Skeletal muscle cell (primary cell): ENCODE measurements at regions not wholly inside any gene's neighbourhood (a gene's known extent, or its start where the extent isn't known, plus 50 kb on each side); places are given as distances from the start of the nearest gene placed in this dataset.
"Not testable (repeated sequence)": the region's sequence is repeated elsewhere in the genome, so short reads cannot be mapped to it uniquely, and the experiment has no call there.

Experiments
- DNase-seq: peaks from one replicate; pipeline ENCODE4 v3.0.0-alpha.2; 2010; ENCODE audit warnings: low read depth
- H3K4me3 ChIP-seq: 2 replicates; pipeline ENCODE4 v1.5.1; 2011; ENCODE audit warnings: low read depth, mild to moderate bottlenecking, control low read depth, low read length, moderate library complexity

GRCh38 chr4:54872261-54872660, 214.5 kb downstream of the KIT start:
- no peak overlapping the region for H3K4me3 ChIP-seq
- no peak for DNase-seq

DNA sequence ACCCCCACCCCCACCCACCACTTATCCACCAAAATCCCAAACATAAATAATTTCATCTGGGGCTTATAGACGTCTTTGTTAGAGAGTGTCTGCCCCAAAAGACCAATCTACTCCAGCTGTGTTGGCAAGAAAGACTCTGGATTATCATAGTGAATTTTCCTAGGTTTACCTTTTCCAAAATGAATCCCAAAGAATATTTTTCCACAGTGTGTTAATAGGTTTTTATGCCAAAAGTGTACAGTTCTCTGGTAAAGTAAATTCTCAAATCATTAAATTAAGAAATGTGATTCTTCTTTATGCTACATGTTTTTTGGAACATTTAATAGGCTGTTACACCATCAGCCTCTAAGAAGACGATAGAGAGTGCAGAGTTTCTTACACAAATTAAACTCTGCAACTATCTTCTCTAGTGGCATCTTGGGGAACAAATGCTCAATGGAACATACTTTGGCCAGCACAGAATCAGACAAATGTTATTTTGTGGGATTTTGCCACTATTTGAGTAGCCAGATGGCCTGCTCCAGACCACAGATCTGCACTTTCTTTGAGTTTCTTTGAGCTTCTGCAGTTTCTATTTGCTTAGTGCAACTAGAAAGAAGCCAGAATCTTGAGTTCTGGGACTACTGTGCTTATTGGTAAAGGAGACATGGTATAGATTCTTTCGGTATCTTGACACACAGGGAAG, 206.0 kb downstream of the KIT start:
- no peak overlapping the region for H3K4me3 ChIP-seq
- DNase-seq, result no peak

DNA sequence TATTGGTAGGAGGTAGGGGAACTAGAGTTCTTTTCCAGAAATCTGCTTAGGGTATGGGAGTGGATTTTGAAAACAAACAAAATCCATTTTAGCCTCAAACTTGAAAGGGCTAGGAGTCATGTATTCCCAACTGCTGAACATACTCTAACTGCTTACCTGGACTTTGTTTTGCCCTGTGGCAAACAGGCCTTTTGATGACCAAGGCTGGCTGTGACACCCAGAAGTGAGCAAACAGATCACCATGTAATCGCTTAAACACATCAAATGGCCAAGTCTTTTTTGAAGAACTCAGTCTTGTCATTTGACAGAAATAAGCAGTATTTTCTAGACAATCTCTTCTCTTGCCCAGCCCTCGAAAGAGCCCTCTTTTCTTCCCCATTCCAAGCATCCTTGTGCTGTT, 203.4 kb downstream of the KIT start:
- DNase-seq, result no peak
- no peak overlapping the region for H3K4me3 ChIP-seq

DNA sequence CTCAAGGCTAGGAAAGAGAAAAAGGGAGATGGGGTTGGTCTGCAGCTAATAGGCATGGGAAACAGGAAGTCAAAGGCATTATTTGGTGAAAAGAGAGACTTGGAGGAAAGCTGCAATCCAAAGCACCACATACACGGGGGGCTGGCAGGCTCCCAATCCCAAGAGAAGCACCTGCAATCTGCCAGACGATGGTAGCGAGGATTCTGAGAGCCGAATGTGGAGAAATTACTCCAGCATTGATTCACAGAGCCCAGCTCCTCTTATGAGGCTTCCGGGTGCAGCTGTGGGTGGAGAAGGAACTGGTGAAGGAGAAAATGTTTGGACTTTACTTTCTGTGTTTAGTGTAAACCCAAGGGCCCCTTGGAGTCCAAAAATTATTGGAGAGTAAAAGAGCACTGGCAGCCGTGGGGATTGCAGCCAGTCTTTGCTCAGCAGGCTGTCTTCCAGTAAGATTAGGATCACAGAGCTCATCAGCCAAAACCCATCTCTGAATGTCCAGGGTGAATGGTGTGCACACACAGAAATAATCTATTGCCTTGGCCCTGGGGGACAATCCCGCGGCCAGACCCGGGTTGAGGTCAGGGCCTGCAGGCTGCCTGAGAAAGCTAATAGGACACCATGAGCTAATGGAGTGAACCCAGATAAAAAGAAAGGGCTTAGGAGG, 197.6 kb downstream of the KIT start:
- no peak for DNase-seq
- no peak overlapping the region for H3K4me3 ChIP-seq

DNA sequence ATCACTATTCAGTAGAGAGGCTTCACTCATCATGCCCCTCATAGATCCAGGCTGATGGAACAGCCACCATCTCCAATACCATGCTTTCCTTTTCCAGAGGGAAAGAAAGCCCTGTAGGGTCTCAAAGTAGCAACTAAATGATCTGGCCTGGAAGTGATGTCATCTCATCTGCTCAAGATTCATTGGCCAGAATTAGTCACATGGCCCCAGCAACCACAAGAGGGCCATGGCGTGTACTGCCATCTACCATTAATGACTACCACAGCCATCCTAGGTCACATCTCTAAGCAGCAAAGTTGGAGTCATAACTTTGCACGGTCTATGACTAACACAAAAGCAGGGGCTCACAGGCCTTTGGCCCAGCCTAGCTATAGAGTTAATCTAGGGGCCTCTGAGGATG, 194.8 kb downstream of the KIT start:
- no peak for DNase-seq
- H3K4me3 ChIP-seq, result no peak overlapping the region

DNA sequence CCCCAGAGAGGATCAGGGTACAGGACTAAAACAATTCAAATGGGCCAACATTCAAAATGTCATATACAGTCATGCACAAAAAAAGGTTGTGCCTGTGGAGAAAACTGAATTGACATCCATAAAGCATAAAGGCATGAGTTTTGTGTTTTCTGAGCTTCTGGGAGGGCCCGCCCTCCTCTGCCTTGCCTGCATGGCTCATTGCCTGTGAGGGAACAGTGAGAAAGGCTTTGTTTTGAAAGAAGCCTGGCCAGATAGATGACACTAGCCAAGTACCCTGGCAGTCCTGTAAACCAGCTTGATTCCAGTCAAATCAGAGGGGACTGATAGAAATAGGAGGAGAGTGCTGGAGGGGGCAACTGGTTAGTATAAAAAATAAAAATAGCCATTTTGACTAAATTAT, 194.3 kb downstream of the KIT start:
- no peak for DNase-seq
- H3K4me3 ChIP-seq, result no peak overlapping the region

- no peak for DNase-seq
These were observed 187.2 kb downstream of the KIT start for GRCh38 chr4:54844911-54845310.

DNA sequence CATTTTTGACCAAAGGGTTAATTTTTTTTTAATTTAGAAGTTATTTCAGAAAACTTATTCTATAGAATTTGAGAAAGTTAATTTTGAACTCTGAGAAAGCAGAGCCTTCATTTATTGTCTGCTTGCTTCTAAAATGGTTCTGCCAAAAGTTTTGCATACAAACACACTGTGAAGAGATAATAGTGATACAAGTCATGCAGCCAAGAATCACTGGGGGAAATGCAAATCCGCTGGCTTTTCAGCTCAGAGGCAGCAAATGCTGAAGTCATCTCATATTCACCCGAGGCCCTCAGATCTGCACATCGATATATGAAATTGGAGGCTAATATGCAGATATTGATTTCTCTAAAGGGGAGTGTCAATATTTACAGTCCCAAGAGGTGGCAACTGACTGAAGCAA, 186.2 kb downstream of the KIT start:
- H3K4me3 ChIP-seq, result no peak overlapping the region
- DNase-seq, result no peak

More at GRCh38 chr4:54844911-54845310, 187.2 kb downstream of the KIT start:
- no peak overlapping the region for H3K4me3 ChIP-seq

GRCh38 chr4:54843106-54843505, 185.3 kb downstream of the KIT start:
- no peak for DNase-seq
- H3K4me3 ChIP-seq, result no peak overlapping the region

- no peak overlapping the region for H3K4me3 ChIP-seq
These were observed 184.9 kb downstream of the KIT start for GRCh38 chr4:54842656-54843055.

GRCh38 chr4:54842226-54842625, 184.5 kb downstream of the KIT start:
- no peak for DNase-seq
- no peak overlapping the region for H3K4me3 ChIP-seq

More at GRCh38 chr4:54842656-54843055, 184.9 kb downstream of the KIT start:
- no peak for DNase-seq

DNA sequence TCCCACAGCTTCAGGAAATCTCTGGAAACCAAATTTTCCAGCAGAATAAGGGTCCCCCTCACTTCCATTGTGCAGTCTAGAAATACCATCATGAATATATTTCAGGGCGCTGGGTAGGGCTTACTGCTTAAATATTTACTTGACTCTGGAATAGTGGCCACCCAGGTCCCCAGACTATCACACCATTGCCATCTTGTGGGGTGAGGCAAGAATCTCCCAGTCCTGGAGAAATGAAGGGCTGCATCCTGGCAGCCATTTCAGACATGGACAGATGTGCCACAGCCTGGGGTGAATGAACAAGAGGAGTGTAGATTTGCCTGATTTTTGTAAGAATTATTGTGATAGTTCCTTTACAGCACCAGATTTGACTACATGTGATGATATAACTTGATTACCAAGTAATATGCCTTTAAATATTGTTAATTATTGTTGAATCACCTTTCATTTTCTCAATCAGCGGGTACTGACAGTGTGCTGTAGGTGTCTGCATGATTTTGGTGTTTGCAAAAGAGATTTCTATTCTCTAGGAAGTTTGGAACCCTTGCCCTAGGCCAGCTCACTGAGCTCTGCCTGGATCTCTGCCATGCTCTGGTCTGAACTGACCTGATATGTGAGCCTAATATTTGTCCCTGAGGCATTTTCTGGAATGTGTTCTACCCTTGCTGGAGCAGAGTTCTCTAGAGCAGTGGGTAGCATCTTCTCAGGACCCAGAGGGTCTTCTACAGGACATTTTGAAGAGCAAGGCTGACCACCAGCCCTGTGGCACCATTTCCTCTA, 183.4 kb downstream of the KIT start:
- no peak for DNase-seq
- H3K4me3 ChIP-seq, result no peak overlapping the region

DNA sequence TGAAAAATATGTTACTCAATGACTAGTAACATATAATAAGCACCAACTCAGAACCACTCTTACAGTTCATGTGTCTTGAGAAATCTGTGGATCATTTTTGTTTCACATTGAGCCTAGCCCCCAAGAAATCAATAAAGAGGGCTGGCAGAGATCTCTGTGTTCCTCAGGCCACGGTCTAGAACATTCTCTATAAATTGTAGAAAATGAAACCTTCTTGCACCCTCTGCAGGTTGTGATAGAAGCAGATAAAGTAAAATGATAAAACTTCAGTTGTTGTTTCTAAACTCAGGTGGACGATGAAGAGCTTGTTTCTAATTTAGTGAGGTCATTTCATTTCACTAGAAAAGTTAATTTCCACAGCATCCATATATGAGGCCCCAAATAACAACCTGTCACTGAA, 182.7 kb downstream of the KIT start:
- DNase-seq, result no peak
- H3K4me3 ChIP-seq, result no peak overlapping the region

GRCh38 chr4:54838301-54838700, 180.5 kb downstream of the KIT start:
- no peak for DNase-seq

GRCh38 chr4:54837576-54838140, 179.9 kb downstream of the KIT start:
- no peak overlapping the region for H3K4me3 ChIP-seq

More at GRCh38 chr4:54838301-54838700, 180.5 kb downstream of the KIT start:
- no peak overlapping the region for H3K4me3 ChIP-seq

DNA sequence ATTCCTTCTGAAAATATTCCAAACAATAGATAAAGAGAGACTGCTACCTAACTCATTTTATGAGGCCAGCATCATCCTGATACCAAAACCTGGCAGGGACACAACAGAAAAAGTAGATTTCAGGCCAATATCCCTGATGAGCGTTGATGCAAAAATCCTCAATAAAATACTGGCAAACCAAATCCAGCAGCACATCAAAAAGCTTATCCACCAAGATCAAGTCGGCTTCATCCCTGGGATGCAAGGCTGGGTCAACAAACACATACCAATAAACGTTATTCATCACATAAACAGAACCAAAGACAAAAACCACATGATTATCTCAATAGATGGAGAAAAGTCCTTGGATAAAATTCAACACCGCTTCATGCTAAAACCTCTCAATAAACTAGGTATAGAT, 170.6 kb downstream of the KIT start:
- H3K4me3 ChIP-seq, DNase-seq: not testable (repeated sequence)

More at GRCh38 chr4:54837576-54838140, 179.9 kb downstream of the KIT start:
- DNase-seq, result no peak

GRCh38 chr4:54823616-54824015, 165.9 kb downstream of the KIT start:
- no peak for DNase-seq

GRCh38 chr4:54819034-54819433, 161.3 kb downstream of the KIT start:
- H3K4me3 ChIP-seq, result no peak overlapping the region
- DNase-seq, result no peak

More at GRCh38 chr4:54823616-54824015, 165.9 kb downstream of the KIT start:
- no peak overlapping the region for H3K4me3 ChIP-seq

GRCh38 chr4:54818481-54818880, 160.7 kb downstream of the KIT start:
- DNase-seq, result no peak
- H3K4me3 ChIP-seq, result no peak overlapping the region

DNA sequence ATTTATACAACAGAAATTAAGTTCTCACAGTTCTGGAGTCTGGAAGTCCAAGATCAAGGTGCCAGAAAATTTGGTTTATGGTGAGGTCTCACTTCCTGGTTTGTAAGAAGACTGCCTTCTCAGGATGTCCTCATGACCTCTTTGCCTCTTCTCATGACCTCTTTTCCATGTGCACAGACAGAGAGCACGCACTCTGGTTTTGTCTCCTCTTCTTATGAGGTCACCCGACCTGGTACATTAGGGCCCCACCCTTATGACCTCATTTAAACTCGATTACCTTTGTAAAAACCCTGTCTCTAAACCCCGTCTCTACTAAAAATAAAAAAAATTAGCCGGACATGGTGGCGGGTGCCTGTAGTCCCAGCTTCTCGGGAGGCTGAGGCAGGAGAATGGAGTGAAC, 155.9 kb downstream of the KIT start:
- H3K4me3 ChIP-seq, result no peak overlapping the region
- no peak for DNase-seq
